ENCODE measurements at regions not wholly inside any gene's neighbourhood (a gene's known extent, or its start where the extent isn't known, plus 50 kb on each side); places are given as distances from the start of the nearest gene placed in this dataset.

DNA sequence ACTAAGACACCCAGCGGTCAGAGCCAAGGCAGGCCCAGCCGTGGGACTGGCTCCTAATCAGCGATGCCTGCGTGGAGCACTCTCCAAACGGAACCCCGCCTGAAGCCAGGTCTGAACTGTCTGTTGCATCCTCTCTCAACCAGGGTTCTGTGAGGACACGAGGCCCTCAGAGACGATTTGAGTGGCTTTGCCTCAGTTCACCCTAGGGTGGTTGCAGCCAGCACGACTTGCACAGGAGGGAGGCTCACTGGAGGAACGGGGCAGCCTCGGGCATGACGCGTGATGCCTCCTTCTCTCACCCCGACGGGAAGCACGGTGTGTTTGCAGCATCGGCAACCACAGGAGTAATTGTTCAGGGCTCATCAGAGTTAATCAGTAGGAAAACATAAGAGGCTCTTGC is 336.4 kb downstream of the EIPR1 start:
- CTCF ChIA-PET = interaction anchor here (0.6 kb wide), 1 partner anchor 1894 kb away, joined by 3 read pairs; no protein-coding TSS in a partner anchor
- intact Hi-C loops (cut with micrococcal nuclease) = no loop called here
- no peaks in the 10 kb centered on the region for H3K4me1 Mint-ChIP-seq (ENCODE audit: low read depth)

DNA sequence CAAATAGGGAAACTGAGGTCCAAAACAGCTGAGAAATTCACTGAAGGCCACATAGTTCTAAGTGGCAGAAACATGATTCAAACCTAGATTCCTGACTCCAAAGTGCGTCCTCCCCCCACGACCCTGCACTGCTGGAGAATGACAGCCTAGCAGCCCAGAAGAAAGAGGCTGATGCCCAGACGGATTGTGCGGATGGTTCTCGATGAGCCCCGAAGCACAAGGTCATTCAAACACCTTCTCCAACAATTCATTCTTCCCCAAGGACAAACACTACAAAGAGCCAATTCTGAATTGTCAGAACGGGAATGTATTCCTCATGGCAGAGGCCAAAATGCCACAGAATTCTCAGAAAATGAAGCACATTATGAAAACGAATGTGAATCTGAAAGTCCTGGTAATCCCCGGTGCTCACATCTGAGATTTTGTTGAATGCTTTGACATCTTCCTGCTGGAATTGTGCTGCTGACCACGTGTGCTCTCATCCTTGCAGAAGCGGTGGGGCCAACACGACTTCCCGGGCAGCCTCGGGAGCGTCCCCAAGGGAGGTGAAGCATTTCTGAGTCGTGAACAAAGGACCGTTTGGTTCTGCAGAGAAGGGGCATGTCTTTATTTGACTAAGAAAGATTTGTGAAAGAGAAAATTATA is 337.0 kb downstream of the EIPR1 start:
- intact Hi-C loops (cut with micrococcal nuclease) = no loop called here
- no peak overlapping the region for H3K27ac Mint-ChIP-seq
- no peaks in the 10 kb centered on the region for H3K9me3 Mint-ChIP-seq
- no peak overlapping the region for H3K4me3 Mint-ChIP-seq
- DNase-seq = no peak
- CTCF ChIA-PET = interaction anchor here (0.6 kb wide), 1 partner anchor 1894 kb away, joined by 3 read pairs; no protein-coding TSS in a partner anchor
- H3K27me3 Mint-ChIP-seq (ENCODE audit: low read depth) = peaks cover 4% of the 10 kb centered on the region
- H3K36me3 Mint-ChIP-seq (ENCODE audit: low read depth) = no peaks in the 10 kb centered on the region
- no peaks in the 10 kb centered on the region for H3K4me1 Mint-ChIP-seq (ENCODE audit: low read depth)

More for the DNA sequence above, 336.4 kb downstream of the EIPR1 start:
- H3K27ac Mint-ChIP-seq = no peak overlapping the region
- no peak overlapping the region for H3K4me3 Mint-ChIP-seq
- H3K36me3 Mint-ChIP-seq (ENCODE audit: low read depth) = no peaks in the 10 kb centered on the region
- peaks cover 4% of the 10 kb centered on the region for H3K27me3 Mint-ChIP-seq (ENCODE audit: low read depth)
- no peak for DNase-seq
- H3K9me3 Mint-ChIP-seq = no peaks in the 10 kb centered on the region

DNA sequence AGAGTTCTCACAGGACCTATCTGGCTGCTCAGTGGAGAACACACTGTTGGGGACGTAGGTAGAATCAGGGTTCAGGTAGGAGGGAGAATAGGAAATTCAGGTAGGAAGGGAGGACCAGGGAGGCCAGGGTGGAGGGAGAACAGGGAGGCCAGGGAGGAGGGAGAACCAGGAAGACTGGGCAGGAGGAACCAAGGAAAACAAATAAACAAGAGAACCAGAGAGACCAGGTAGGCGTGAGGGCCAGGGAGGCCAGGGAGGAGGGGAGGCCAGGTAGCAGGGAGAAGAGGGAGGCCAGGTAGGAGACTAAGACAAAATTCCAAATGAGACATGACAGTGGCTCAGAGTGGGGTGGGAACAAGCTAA is 337.6 kb downstream of the EIPR1 start:
- DNase-seq = no peak
- Mint-ChIP-seq H3K27me3 (ENCODE audit: low read depth) (peaks cover 4% of the 10 kb centered on the region), H3K4me1 (ENCODE audit: low read depth) (no peaks in the 10 kb centered on the region), H3K9me3 (no peaks in the 10 kb centered on the region), H3K27ac (no peak overlapping the region), H3K36me3 (ENCODE audit: low read depth) (no peaks in the 10 kb centered on the region), H3K4me3 (no peak overlapping the region)
- intact Hi-C loops (cut with micrococcal nuclease) = no loop called here
- CTCF ChIA-PET = no interaction called here

DNA sequence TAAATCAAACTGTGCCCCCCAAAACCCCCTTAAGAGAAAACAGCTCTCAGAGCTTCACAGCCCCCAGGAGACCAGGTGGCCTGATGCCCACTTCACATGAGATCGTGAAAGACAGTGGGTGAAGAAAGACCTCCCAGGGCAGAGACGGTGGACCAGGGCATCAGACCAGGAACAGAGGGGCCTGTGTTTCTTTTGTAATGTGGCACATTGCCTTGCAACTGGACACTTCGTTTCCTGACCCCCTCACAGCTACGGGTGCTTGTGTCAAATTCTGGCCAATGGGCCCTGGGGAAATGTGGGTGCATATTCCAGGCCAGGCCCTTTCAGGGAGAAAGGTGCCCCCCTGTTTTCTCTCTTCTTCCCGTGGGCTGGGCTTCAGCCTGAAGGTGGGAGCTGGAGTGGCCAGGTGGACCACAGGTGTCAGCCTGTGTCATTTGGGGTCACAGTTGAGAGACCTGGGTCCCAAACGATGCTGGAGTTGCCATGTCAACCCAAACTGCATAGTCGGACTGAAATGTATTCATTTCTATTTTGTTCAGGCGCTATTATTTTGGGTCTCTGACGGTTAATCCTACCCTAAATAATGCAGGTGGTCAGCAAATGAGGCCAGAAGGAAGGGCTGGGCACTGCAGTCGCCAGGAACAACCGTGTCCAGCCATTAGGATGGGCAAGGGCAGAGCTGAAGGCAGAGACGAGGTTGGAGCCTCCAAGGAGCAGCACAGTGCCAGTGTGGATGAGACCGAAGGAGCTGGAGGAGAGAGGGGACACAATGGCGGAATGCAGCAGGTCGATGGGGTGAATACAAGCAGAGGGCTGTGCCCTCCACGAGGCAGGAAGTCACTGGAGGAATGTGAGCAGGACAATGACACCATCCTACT is 338.2 kb downstream of the EIPR1 start:
- CTCF ChIA-PET = interaction anchor here (0.6 kb wide), 1 partner anchor 324 kb away, joined by 3 read pairs; no protein-coding TSS in a partner anchor
- Mint-ChIP-seq H3K4me1 (ENCODE audit: low read depth) (no peaks in the 10 kb centered on the region), H3K27ac (no peak overlapping the region), H3K4me3 (no peak overlapping the region), H3K27me3 (ENCODE audit: low read depth) (peaks cover 4% of the 10 kb centered on the region), H3K9me3 (no peaks in the 10 kb centered on the region), H3K36me3 (ENCODE audit: low read depth) (no peaks in the 10 kb centered on the region)
- intact Hi-C loops (cut with micrococcal nuclease) = no loop called here
- DNase-seq = no peak

DNA sequence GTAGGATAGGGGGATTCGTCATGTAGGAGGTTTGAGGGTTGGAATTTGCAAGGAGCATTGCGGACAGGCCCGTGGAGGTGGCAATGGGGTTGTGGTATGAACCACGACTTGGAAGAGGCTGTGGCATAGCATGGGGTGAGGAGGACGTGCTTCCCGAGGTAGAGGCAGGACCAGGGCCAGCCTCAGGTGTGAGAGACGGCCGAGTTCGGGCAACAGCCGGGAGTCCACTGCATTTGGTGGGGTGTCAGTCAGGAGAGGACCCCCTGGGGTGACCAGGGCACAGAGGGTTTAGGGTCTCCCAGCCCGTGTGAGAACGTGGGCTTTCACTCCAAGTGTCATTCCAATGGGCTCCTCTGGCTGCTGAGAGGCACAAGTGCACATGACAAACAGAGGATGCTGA is 339.0 kb downstream of the EIPR1 start:
- DNase-seq = no peak
- intact Hi-C loops (cut with micrococcal nuclease) = no loop called here
- no peak overlapping the region for H3K4me3 Mint-ChIP-seq
- H3K9me3 Mint-ChIP-seq = no peaks in the 10 kb centered on the region
- peaks cover 4% of the 10 kb centered on the region for H3K27me3 Mint-ChIP-seq (ENCODE audit: low read depth)
- CTCF ChIA-PET = interaction anchor here (0.6 kb wide), 1 partner anchor 323 kb away, joined by 3 read pairs; no protein-coding TSS in a partner anchor
- H3K27ac Mint-ChIP-seq = no peak overlapping the region
- H3K36me3 Mint-ChIP-seq (ENCODE audit: low read depth) = no peaks in the 10 kb centered on the region
- no peaks in the 10 kb centered on the region for H3K4me1 Mint-ChIP-seq (ENCODE audit: low read depth)

DNA sequence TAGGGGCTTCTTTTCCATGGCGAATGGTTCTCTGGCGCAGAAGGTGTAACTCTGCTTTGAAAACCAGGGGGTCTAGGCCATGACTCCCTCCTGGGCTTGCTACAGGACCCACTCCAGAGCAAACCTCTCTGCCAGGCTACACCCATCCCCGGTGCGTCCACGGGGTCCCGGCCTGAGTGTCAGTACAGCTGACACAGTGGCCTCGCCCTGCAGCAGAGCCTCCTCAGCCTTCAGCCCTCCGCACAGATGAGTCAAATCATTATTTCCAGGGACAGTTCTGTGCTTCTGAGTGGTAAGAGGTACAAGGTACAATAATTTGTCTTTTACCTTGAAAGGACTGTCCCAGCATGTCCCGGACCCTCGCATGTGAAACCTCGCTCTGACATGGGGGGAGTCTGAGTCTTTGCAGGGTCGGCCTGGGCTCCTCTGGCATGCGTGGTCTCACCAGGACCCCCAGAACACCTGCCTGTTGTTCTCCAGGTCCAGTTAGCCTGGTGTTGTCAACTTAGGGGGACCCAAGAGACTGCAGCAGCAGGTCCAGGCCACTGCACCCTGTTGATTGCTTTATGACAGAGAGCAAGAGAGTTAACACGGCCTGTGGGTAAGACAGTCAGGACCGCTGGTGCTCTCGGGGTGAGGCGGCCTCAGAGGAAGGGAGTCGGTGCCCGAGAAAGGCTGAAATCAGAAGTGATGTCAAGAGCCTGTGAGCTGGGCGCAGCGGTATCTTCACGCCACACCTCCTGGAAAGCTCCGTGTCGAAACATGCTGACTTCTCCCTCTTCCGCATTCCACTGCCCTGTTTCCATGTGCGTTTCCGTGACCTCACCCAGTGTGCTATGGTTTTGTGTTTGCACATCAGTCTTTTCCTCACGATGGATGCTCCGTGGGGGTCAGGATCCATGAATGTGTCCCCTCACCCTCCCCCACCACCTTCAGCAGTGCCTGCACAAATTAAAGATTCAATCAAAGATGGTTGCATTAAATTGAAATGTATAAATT is 340.1 kb downstream of the EIPR1 start:
- H3K4me1 Mint-ChIP-seq (ENCODE audit: low read depth) = no peaks in the 10 kb centered on the region
- no peak for DNase-seq
- no peaks in the 10 kb centered on the region for H3K9me3 Mint-ChIP-seq
- intact Hi-C loops (cut with micrococcal nuclease) = no loop called here
- CTCF ChIA-PET = no interaction called here
- H3K36me3 Mint-ChIP-seq (ENCODE audit: low read depth) = no peaks in the 10 kb centered on the region
- H3K27me3 Mint-ChIP-seq (ENCODE audit: low read depth) = peaks cover 4% of the 10 kb centered on the region
- no peak overlapping the region for H3K4me3 Mint-ChIP-seq
- H3K27ac Mint-ChIP-seq = no peak overlapping the region

DNA sequence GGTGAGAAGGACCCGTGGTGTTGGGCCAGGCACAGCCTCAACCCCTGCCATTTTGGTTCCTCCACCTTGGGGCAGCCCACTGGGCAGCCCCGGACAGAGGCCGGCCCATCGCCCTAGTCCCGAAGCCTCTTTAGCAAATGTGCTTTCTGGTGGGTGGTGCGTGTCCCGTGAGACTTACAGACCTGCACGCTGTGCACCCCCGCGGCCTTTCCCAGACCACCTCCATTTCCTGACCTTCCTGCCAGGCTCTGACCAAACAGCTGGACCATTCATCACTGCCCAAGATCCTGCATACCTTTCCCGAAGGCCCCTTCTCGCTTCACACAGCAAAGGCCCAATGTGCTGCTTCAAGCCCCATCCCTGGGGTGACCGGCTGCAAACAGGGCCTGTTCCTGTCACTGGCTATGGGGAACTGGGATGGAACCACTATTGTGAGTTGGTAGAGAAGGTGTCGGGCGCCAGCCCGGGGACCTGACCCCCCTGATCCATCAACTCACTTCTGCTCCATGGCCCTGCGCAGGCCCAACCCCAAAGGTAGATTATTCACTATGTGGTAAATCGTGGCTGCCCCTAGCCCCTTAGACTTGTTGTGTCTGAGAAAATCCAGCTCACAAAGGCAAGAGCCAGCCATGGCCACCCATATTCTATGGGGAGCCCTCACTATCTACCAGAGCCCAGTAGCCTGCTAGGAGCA is 341.0 kb downstream of the EIPR1 start:
- CTCF ChIA-PET = no interaction called here
- Mint-ChIP-seq H3K4me1 (ENCODE audit: low read depth) (no peaks in the 10 kb centered on the region), H3K4me3 (no peak overlapping the region), H3K27ac (no peak overlapping the region), H3K9me3 (no peaks in the 10 kb centered on the region), H3K27me3 (ENCODE audit: low read depth) (peaks cover 4% of the 10 kb centered on the region), H3K36me3 (ENCODE audit: low read depth) (no peaks in the 10 kb centered on the region)
- DNase-seq = no peak
- intact Hi-C loops (cut with micrococcal nuclease) = no loop called here

DNA sequence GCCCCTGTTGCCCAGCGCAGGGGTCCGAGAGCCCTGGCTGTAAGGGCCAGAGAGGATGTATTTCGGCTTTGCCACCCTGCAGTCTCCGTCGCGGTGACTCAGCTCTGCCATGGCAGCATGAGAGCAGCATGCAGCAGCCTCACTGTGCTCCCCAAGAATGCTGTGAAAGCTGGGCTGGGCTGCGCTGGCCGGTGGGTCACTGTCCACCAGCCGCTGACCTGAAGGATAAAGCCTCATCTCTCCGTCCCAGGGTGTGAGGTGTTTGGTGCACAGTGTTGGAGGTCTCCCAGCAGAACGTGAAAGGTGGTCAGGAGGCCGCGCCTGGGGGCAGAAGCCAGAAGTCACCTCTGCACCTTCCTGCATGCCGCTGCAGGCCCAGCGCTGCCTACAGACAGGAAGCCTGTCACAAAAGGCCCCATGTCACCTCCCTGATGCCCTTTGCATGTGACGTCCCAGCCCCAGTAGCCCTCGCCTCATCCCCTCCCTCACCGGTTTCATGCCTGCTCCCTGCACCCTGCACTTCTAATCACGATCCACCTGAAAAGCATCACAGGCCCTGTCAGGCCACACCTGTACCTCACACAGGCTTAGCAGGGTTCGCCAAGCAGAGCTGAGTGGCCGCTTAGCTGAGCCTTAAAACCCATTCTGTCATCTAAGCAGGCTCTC is 342.1 kb downstream of the EIPR1 start:
- Mint-ChIP-seq H3K4me1 (ENCODE audit: low read depth) (no peaks in the 10 kb centered on the region), H3K27ac (no peak overlapping the region), H3K9me3 (no peaks in the 10 kb centered on the region), H3K4me3 (no peak overlapping the region), H3K27me3 (ENCODE audit: low read depth) (peaks cover 4% of the 10 kb centered on the region), H3K36me3 (ENCODE audit: low read depth) (no peaks in the 10 kb centered on the region)
- DNase-seq = no peak
- intact Hi-C loops (cut with micrococcal nuclease) = no loop called here
- CTCF ChIA-PET = no interaction called here

DNA sequence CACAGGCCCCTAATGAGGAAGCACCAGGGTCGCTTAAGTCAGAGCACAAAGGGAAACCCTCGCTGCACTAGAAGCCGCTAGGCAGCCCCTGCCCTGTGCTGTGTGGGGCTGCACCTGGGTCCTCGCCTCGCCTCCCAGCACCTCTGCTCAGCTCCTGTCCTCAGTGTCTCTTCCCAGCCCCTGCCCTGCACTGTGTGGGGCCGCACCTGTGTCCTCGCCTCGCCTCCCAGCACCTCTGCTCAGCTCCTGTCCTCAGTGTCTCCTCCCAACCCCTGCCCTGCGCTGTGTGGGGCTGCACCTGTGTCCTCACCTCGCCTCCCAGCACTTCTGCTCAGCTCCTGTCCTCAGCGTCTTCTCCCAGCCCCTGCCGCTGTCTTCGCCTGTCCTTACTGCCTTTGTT is 342.8 kb downstream of the EIPR1 start:
- Mint-ChIP-seq H3K4me1 (ENCODE audit: low read depth) (no peaks in the 10 kb centered on the region), H3K27ac (no peak overlapping the region), H3K27me3 (ENCODE audit: low read depth) (peaks cover 4% of the 10 kb centered on the region), H3K36me3 (ENCODE audit: low read depth) (no peaks in the 10 kb centered on the region), H3K9me3 (no peaks in the 10 kb centered on the region), H3K4me3 (no peak overlapping the region)
- intact Hi-C loops (cut with micrococcal nuclease) = no loop called here
- no peak for DNase-seq
- CTCF ChIA-PET = no interaction called here

DNA sequence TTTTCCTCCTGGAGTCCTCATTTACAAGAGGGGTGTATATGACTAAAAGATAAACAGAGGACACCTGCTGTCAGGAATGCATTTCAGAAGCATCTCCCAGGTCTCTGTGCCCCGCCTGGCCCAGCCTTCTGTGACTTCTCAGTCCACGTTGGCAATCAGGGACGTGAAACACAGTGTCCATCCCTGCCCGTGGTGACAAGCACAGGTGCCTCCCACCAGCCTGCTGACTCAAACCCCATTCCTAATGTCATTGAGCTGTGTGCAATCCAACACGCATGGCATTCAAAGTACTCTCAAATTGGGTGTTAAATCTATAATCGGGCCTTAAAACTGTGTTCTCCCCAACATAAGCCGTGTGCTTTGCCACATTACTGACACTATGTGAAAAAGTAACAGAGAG is 343.2 kb downstream of the EIPR1 start:
- CTCF ChIA-PET = no interaction called here
- Mint-ChIP-seq H3K27ac (no peak overlapping the region), H3K36me3 (ENCODE audit: low read depth) (no peaks in the 10 kb centered on the region), H3K4me1 (ENCODE audit: low read depth) (no peaks in the 10 kb centered on the region), H3K4me3 (no peak overlapping the region), H3K27me3 (ENCODE audit: low read depth) (peaks cover 4% of the 10 kb centered on the region), H3K9me3 (no peaks in the 10 kb centered on the region)
- intact Hi-C loops (cut with micrococcal nuclease) = no loop called here
- DNase-seq = no peak

DNA sequence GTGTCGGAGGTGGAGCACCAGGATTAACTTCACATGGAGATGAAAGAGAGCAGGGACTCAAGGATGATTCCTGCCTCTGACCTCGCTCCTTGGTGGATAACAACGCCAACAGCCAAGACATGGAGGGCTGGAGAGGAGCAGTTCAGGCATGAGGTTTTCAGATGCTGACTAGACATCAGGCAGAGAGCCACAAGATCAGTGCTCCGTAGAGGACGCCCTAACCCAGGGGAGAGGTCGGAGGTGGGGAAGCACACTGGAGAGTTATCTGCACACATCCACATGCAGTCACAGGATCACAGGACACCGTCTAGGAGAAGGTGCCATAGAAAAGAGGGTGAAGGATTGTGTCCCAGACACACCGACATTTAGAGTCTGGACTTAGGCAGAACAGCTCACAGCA is 344.3 kb downstream of the EIPR1 start:
- H3K4me1 Mint-ChIP-seq (ENCODE audit: low read depth) = no peaks in the 10 kb centered on the region
- no peak for DNase-seq
- H3K9me3 Mint-ChIP-seq = no peaks in the 10 kb centered on the region
- CTCF ChIA-PET = no interaction called here
- no peak overlapping the region for H3K4me3 Mint-ChIP-seq
- no peaks in the 10 kb centered on the region for H3K36me3 Mint-ChIP-seq (ENCODE audit: low read depth)
- H3K27me3 Mint-ChIP-seq (ENCODE audit: low read depth) = no peaks in the 10 kb centered on the region
- no peak overlapping the region for H3K27ac Mint-ChIP-seq
- intact Hi-C loops (cut with micrococcal nuclease) = no loop called here

Measured in activated naive CD4-positive, alpha-beta T cell treated with anti-CD3 and anti-CD28 coated beads for 36 hours (primary cell).